ENCODE measurements at regions not wholly inside any gene's neighbourhood (a gene's known extent, or its start where the extent isn't known, plus 50 kb on each side); places are given as distances from the start of the nearest gene placed in this dataset.
A peak's percentile ranks its signal among the peaks of the same experiment; 100 is the strongest.

GRCh38 chr13:50676602-50677001, 166.9 kb downstream of the DLEU7 start:
- H3K27ac ChIP-seq, result peak overlapping the region in 3 of 12 donors; percentile 3 to 24 (median 12)
- H3K4me1 ChIP-seq, result peaks cover 0 to 24% (median 18%) of the 10 kb centered on the region in 12 donors
- H3K9me3 ChIP-seq, result no peaks in the 10 kb centered on the region
- H3K36me3 ChIP-seq, result no peaks in the 10 kb centered on the region
- TF ChIP-seq CTCF (IDR thresholded peaks at IDR 0.05) (no peak), POLR2A (IDR thresholded peaks at IDR 0.05) (no peak)
- DNase-seq (no peak), ATAC-seq (peak in 1 of 4 donors; percentile 25)
- no peaks in the 10 kb centered on the region for H3K27me3 ChIP-seq
- no peak overlapping the region for H3K4me3 ChIP-seq
- 29 to 48% (median 44%) methylated on average over 1 of the region's 1 CpG for WGBS, 4 donors
- intact Hi-C loops (cut with DNase I), result loop anchor here in 1 of 10 donors (10.0 kb wide), 1 partner anchor 552 kb away; no protein-coding TSS in a partner anchor

- H3K27me3 ChIP-seq, result no peaks in the 10 kb centered on the region
- no peaks in the 10 kb centered on the region for H3K9me3 ChIP-seq
- no peaks in the 10 kb centered on the region for H3K36me3 ChIP-seq
- no peak overlapping the region for H3K4me3 ChIP-seq
- 85 to 88% (median 87%) methylated on average over 5 of the region's 5 CpGs for WGBS, 4 donors
- peak overlapping the region in 3 of 12 donors; percentile 3 to 24 (median 12) for H3K27ac ChIP-seq
- H3K4me1 ChIP-seq, result peaks cover 0 to 24% (median 18%) of the 10 kb centered on the region in 12 donors
- intact Hi-C loops (cut with DNase I), result loop anchor here in 1 of 10 donors (10.0 kb wide), 1 partner anchor 552 kb away; no protein-coding TSS in a partner anchor
- DNase-seq (no peak), ATAC-seq (no peak)
- TF ChIP-seq POLR2A (IDR thresholded peaks at IDR 0.05), result no peak
- no peak for TF ChIP-seq CTCF (IDR thresholded peaks at IDR 0.05)
Measured at GRCh38 chr13:50677258-50677657, 166.2 kb downstream of the DLEU7 start.

- no peak for TF ChIP-seq POLR2A (IDR thresholded peaks at IDR 0.05)
- TF ChIP-seq CTCF (IDR thresholded peaks at IDR 0.05), result no peak
- H3K27ac ChIP-seq, result peak overlapping the region in 1 of 12 donors; percentile 38
- H3K4me1 ChIP-seq, result peaks cover 0 to 28% (median 18%) of the 10 kb centered on the region in 12 donors
- 74 to 82% (median 79%) methylated on average over 10 of the region's 10 CpGs for WGBS, 4 donors
- ATAC-seq (peak in 1 of 4 donors; percentile 47), DNase-seq (no peak)
- no peak overlapping the region for H3K4me3 ChIP-seq
- H3K9me3 ChIP-seq, result no peaks in the 10 kb centered on the region
- H3K36me3 ChIP-seq, result no peaks in the 10 kb centered on the region
- no peaks in the 10 kb centered on the region for H3K27me3 ChIP-seq
- intact Hi-C loops (cut with DNase I), result loop anchor here in 1 of 10 donors (10.0 kb wide), 1 partner anchor 553 kb away; no protein-coding TSS in a partner anchor
Measured at GRCh38 chr13:50677687-50678463, 165.6 kb downstream of the DLEU7 start.

- peak overlapping the region in 1 of 12 donors; percentile 38 for H3K27ac ChIP-seq
- H3K27me3 ChIP-seq, result no peaks in the 10 kb centered on the region
- 88 to 96% (median 95%) methylated on average over 6 of the region's 6 CpGs for WGBS, 4 donors
- H3K4me3 ChIP-seq, result no peak overlapping the region
- H3K4me1 ChIP-seq, result peaks cover 0 to 33% (median 20%) of the 10 kb centered on the region in 12 donors
- H3K36me3 ChIP-seq, result no peaks in the 10 kb centered on the region
- ATAC-seq (no peak), DNase-seq (no peak)
- TF ChIP-seq CTCF (IDR thresholded peaks at IDR 0.05) (no peak), POLR2A (IDR thresholded peaks at IDR 0.05) (no peak)
- no peaks in the 10 kb centered on the region for H3K9me3 ChIP-seq
- intact Hi-C loops (cut with DNase I), result loop anchor here in 1 of 10 donors (10.0 kb wide), 1 partner anchor 554 kb away; no protein-coding TSS in a partner anchor
Measured at GRCh38 chr13:50678464-50679162, 164.9 kb downstream of the DLEU7 start.

Data from heart left ventricle (tissue), 16 donors.